Tibial nerve (tissue), 4 donors: ENCODE measurements at regions not wholly inside any gene's neighbourhood (a gene's known extent, or its start where the extent isn't known, plus 50 kb on each side); places are given as distances from the start of the nearest gene placed in this dataset.

ENCODE experiments used
- DNase-seq, 2 donors: peaks; one replicate each; pipeline ENCODE4 v3.0.0-alpha.2; 2019; ENCODE audit warnings: low spot score in 2 of 2
- H3K27ac ChIP-seq, 4 donors: fragments of 200-600 bp; sonication (generic) in 3 of 4; one replicate each; pipeline ENCODE4 v1.5.1; 2017 to 2019; ENCODE audit warnings: mild to moderate bottlenecking in 1 of 4
- H3K27me3 ChIP-seq, 2 donors: fragments of 200-600 bp; sonication (generic) in 1 of 2; one replicate each; pipeline versions ENCODE4 v1.5.1 to v1.6.0; 2017 to 2019
- H3K36me3 ChIP-seq, 3 donors: fragments of 200-600 bp; sonication (generic); one replicate each; pipeline ENCODE4 v1.5.1; 2018 to 2019
- H3K4me1 ChIP-seq, 4 donors: fragments of 200-600 bp; sonication (generic) in 3 of 4; one replicate each; pipeline ENCODE4 v1.5.1; 2017 to 2019
- H3K4me3 ChIP-seq, 4 donors: fragments of 200-600 bp; sonication (generic) in 3 of 4; one replicate each; pipeline ENCODE4 v1.5.1; 2017 to 2019; ENCODE audit warnings: mild to moderate bottlenecking in 1 of 4, moderate library complexity in 1 of 4
- H3K9me3 ChIP-seq, 4 donors: fragments of 200-600 bp; sonication (generic) in 3 of 4; one replicate each; pipeline ENCODE4 v1.5.1; 2017 to 2019
- EP300 ChIP-seq, 2 donors: sonication (generic); formaldehyde crosslinking; IDR thresholded peaks; one replicate each; pipeline ENCODE4 v1.6.1; 2017; ENCODE audit warnings: antibody characterized with exemption in 2 of 2, mild to moderate bottlenecking in 1 of 2
- POLR2A ChIP-seq, 2 donors: fragments of 450-650 bp; IDR thresholded peaks; one replicate each; pipeline ENCODE4 v1.6.1; 2017; ENCODE audit warnings: antibody characterized with exemption in 2 of 2, mild to moderate bottlenecking in 2 of 2, moderate library complexity in 2 of 2
- WGBS, 2 donors: methylation state at CpG; one replicate each; pipeline ENCODE4 v1.1.5; 2018; 5-methylcytosine and 5-hydroxymethylcytosine counted together
- TF ChIP-seq, protein P1 (sequence below), 5 experiments: fragments of 200-600 bp in 3 of 5; fragments of 450-650 bp in 2 of 5; sonication (generic) in 3 of 5; IDR thresholded peaks; one replicate each; pipeline ENCODE4 v1.5.1; 2016 to 2019; ENCODE audit warnings: antibody characterized with exemption in 5 of 5, mild to moderate bottlenecking in 3 of 5, moderate library complexity in 2 of 5

DNA sequence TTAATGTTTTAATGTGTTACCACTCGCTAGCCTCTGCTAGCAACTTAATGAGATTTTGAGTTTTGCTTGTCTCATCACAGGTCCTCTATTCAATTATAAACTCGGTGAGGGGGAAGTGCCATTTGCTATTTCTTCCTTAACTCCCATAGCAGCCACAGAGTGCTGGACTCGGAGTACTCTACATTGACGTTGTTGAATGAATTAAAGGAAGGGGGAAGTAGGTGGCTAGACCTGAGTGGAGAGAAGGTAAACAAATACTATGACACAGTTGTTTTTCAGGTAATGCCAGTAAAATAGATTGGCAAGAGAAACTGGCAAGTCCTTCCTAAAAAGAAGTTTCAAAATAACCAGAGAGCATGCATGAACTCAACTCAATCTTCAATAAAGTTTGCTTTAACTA lies 339.3 kb downstream of the HRH4 start:
- Histone ChIP-seq H3K36me3 (no peaks in the 10 kb centered on the region), H3K4me3 (no peak overlapping the region), H3K9me3 (no peaks in the 10 kb centered on the region), H3K27me3 (no peaks in the 10 kb centered on the region), H3K27ac (no peak overlapping the region), H3K4me1 (no peaks in the 10 kb centered on the region)
- TF ChIP-seq EP300 (IDR thresholded peaks at IDR 0.05) (no peak), POLR2A (IDR thresholded peaks at IDR 0.05) (no peak)
- TF ChIP-seq, protein P1, sequence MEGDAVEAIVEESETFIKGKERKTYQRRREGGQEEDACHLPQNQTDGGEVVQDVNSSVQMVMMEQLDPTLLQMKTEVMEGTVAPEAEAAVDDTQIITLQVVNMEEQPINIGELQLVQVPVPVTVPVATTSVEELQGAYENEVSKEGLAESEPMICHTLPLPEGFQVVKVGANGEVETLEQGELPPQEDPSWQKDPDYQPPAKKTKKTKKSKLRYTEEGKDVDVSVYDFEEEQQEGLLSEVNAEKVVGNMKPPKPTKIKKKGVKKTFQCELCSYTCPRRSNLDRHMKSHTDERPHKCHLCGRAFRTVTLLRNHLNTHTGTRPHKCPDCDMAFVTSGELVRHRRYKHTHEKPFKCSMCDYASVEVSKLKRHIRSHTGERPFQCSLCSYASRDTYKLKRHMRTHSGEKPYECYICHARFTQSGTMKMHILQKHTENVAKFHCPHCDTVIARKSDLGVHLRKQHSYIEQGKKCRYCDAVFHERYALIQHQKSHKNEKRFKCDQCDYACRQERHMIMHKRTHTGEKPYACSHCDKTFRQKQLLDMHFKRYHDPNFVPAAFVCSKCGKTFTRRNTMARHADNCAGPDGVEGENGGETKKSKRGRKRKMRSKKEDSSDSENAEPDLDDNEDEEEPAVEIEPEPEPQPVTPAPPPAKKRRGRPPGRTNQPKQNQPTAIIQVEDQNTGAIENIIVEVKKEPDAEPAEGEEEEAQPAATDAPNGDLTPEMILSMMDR (IDR thresholded peaks at IDR 0.05), result no peak
- DNase-seq, result no peak
- 74 to 80% methylated on average over 4 of the region's 4 CpGs for WGBS, 2 donors

DNA sequence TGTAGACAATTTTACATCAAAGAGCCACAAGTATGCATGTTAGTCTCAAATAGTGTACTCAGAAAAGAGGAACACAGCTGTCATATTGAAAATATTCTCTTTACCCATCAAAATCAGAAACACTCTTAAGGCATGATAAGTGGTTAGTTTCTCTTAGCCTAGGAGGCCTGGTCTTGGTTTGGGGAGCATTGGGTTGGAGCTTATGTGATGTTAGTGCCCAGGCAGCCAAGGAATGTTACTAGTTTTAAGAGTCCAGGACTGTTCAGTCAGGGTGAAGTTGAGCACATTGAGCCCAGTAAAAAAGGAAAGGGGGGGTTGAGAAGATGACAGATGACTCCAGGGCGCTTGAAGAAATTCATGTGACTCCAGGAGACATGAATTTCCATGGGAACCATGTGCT lies 340.6 kb downstream of the HRH4 start:
- Histone ChIP-seq H3K4me1 (no peaks in the 10 kb centered on the region), H3K9me3 (no peaks in the 10 kb centered on the region), H3K36me3 (no peaks in the 10 kb centered on the region), H3K27me3 (no peaks in the 10 kb centered on the region), H3K27ac (no peak overlapping the region), H3K4me3 (no peak overlapping the region)
- TF ChIP-seq, protein P1 (IDR thresholded peaks at IDR 0.05), result no peak
- TF ChIP-seq POLR2A (IDR thresholded peaks at IDR 0.05) (no peak), EP300 (IDR thresholded peaks at IDR 0.05) (no peak)
- WGBS, 2 donors, result 41 to 88% methylated on average over 1 of the region's 1 CpG
- no peak for DNase-seq

DNA sequence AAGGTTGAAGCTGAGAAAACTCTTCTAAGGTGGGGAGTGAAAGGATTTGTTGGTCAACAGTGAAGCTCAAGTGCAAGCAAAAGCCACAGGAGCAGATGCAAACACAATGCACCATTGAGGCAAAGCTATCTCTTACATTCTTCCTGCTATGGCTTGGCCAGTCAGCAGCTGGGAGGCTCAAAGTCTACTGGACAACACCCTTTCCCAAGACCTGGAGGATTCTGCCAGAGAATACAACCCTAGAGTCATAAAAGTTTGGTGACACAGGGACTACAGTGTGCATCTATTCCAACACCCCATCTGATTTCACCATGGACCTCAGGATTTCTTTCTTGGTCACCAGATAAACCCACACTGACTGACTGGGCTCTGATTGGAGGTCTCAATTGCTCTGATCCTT lies 342.0 kb downstream of the HRH4 start:
- no peak for TF ChIP-seq EP300 (IDR thresholded peaks at IDR 0.05)
- TF ChIP-seq, protein P1 (IDR thresholded peaks at IDR 0.05), result no peak
- no peak for TF ChIP-seq POLR2A (IDR thresholded peaks at IDR 0.05)
- Histone ChIP-seq H3K4me3 (no peak overlapping the region), H3K36me3 (no peaks in the 10 kb centered on the region), H3K4me1 (no peaks in the 10 kb centered on the region), H3K27me3 (no peaks in the 10 kb centered on the region), H3K9me3 (no peaks in the 10 kb centered on the region), H3K27ac (no peak overlapping the region)
- DNase-seq, result no peak

DNA sequence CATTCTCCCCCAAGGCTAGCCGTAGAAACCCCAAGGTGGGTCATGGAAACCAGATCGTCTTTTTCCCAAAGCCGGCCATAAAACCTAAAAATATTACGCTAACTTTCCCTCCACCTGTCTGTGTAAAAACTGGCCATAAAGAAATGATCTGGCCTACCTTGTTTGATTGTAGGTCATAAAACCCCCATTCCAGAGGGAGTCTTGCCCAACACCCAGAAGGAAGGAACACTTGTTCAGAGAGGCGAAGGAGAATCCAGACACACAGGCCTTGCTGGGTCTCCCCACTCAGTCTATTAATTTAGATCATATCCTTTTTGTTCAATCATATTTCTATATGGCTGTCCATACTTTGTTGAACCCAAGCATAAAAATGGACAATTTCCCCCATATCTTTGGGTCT lies 344.7 kb downstream of the HRH4 start:
- H3K36me3 ChIP-seq, result no peaks in the 10 kb centered on the region
- no peak overlapping the region for H3K4me3 ChIP-seq
- H3K27me3 ChIP-seq, result no peaks in the 10 kb centered on the region
- H3K27ac ChIP-seq, result no peak overlapping the region
- 81 to 90% methylated on average over 5 of the region's 5 CpGs for WGBS, 2 donors
- peaks cover 0 to 9% (median 0%) of the 10 kb centered on the region in 4 donors for H3K9me3 ChIP-seq
- no peaks in the 10 kb centered on the region for H3K4me1 ChIP-seq
- no peak for DNase-seq
- TF ChIP-seq, protein P1 (IDR thresholded peaks at IDR 0.05), result no peak
- TF ChIP-seq POLR2A (IDR thresholded peaks at IDR 0.05) (no peak), EP300 (IDR thresholded peaks at IDR 0.05) (no peak)

DNA sequence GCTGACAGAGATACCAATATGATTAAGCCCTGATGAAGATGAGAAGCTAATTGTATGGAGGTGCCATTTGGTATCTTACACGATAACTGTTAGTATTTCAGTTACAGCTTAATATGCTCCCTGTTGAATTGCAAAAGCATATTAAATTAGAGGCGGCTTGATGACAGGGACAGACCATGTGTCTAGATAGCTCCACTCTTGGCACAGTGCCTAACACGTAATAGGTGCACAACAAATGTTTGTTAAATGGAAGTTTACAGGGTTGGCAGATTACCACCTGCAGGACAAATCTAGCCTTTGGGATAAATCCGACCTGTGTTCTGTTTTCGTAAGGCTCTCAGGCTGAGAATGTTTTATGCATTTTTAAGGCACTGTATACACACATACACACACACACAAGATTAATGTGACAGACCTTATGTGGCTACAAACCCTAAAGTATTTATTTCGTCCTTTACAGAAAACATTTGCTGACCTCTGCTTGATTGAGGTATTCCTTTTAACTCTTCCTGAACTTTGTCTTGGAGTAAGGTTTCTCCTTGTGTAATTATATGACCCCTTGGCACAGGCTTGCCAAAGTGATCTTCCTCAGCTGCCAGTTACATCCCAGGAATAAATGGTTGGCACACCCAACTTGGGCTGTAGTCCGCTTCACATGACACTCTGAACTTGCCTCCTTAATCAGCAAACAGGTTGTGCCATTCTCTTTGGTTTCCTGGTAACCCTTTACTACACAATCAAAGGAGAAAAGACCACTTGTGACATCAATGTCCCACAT lies 348.9 kb downstream of the HRH4 start:
- no peak for DNase-seq
- Histone ChIP-seq H3K4me1 (no peaks in the 10 kb centered on the region), H3K27ac (no peak overlapping the region), H3K4me3 (no peak overlapping the region), H3K27me3 (no peaks in the 10 kb centered on the region), H3K9me3 (peaks cover 0 to 9% (median 0%) of the 10 kb centered on the region in 4 donors), H3K36me3 (no peaks in the 10 kb centered on the region)
- 87 to 90% methylated on average over 7 of the region's 7 CpGs for WGBS, 2 donors
- TF ChIP-seq POLR2A (IDR thresholded peaks at IDR 0.05) (no peak), EP300 (IDR thresholded peaks at IDR 0.05) (no peak)
- TF ChIP-seq, protein P1 (IDR thresholded peaks at IDR 0.05), result no peak
